ENCODE measurements at regions not wholly inside any gene's neighbourhood (a gene's known extent, or its start where the extent isn't known, plus 50 kb on each side); places are given as distances from the start of the nearest gene placed in this dataset.
"Not testable (repeated sequence)": the region's sequence is repeated elsewhere in the genome, so short reads cannot be mapped to it uniquely, and the experiment has no call there.

- DNase-seq (ENCODE audit: low spot score in 2 of 2) (no peak), FAIRE-seq (no peak)
These were observed 170.0 kb downstream of the ETAA1 start for GRCh38 chr2:67566958-67567635.

GRCh38 chr2:67567886-67568285 is 170.8 kb downstream of the ETAA1 start:
- DNase-seq (ENCODE audit: low spot score in 2 of 2) (no peak), FAIRE-seq (no peak)

- FAIRE-seq (no peak), DNase-seq (ENCODE audit: low spot score in 2 of 2) (no peak)
These were observed 173.5 kb downstream of the ETAA1 start for GRCh38 chr2:67570611-67571010.

- FAIRE-seq = no peak
- no peak for DNase-seq (ENCODE audit: low spot score in 2 of 2)
These were observed 174.9 kb downstream of the ETAA1 start for GRCh38 chr2:67571785-67572718.

GRCh38 chr2:67572721-67573435 is 175.7 kb downstream of the ETAA1 start:
- DNase-seq (ENCODE audit: low spot score in 2 of 2) (no peak), FAIRE-seq (no peak)

GRCh38 chr2:67574230-67574629 is 177.1 kb downstream of the ETAA1 start:
- DNase-seq (ENCODE audit: low spot score in 2 of 2) (no peak), FAIRE-seq (no peak)

- FAIRE-seq (no peak), DNase-seq (ENCODE audit: low spot score in 2 of 2) (no peak)
These were observed 179.1 kb downstream of the ETAA1 start for GRCh38 chr2:67576226-67576625.

- no peak for DNase-seq (ENCODE audit: low spot score in 2 of 2)
These were observed 179.9 kb downstream of the ETAA1 start for GRCh38 chr2:67576991-67577390.

GRCh38 chr2:67579216-67579615 is 182.1 kb downstream of the ETAA1 start:
- FAIRE-seq = no peak
- DNase-seq (ENCODE audit: low spot score in 2 of 2) = no peak

More at GRCh38 chr2:67576991-67577390, 179.9 kb downstream of the ETAA1 start:
- no peak for FAIRE-seq

GRCh38 chr2:67579806-67580205 is 182.7 kb downstream of the ETAA1 start:
- DNase-seq (ENCODE audit: low spot score in 2 of 2) = no peak
- FAIRE-seq = no peak

- no peak for DNase-seq (ENCODE audit: low spot score in 2 of 2)
- FAIRE-seq = no peak
These were observed 184.6 kb downstream of the ETAA1 start for GRCh38 chr2:67581751-67582150.

- DNase-seq (ENCODE audit: low spot score in 2 of 2) = no peak
- FAIRE-seq = no peak
These were observed 186.1 kb downstream of the ETAA1 start for GRCh38 chr2:67583185-67583584.

GRCh38 chr2:67585400-67585799 is 188.3 kb downstream of the ETAA1 start:
- FAIRE-seq (no peak), DNase-seq (ENCODE audit: low spot score in 2 of 2) (no peak)

GRCh38 chr2:67589121-67589520 is 192.0 kb downstream of the ETAA1 start:
- DNase-seq (ENCODE audit: low spot score in 2 of 2); FAIRE-seq: not testable (repeated sequence)

- DNase-seq (ENCODE audit: low spot score in 2 of 2); FAIRE-seq: not testable (repeated sequence)
These were observed 197.4 kb downstream of the ETAA1 start for GRCh38 chr2:67594522-67594921.

GRCh38 chr2:67596871-67597270 is 199.7 kb downstream of the ETAA1 start:
- DNase-seq (ENCODE audit: low spot score in 2 of 2) (no peak), FAIRE-seq (no peak)

- no peak for DNase-seq (ENCODE audit: low spot score in 2 of 2)
- no peak for FAIRE-seq
These were observed 202.4 kb downstream of the ETAA1 start for GRCh38 chr2:67599561-67599960.

- DNase-seq (ENCODE audit: low spot score in 2 of 2) (no peak), FAIRE-seq (no peak)
These were observed 203.2 kb downstream of the ETAA1 start for GRCh38 chr2:67600222-67600871.

GRCh38 chr2:67600946-67601345 is 203.8 kb downstream of the ETAA1 start:
- FAIRE-seq = no peak

GRCh38 chr2:67604360-67604759 is 207.2 kb downstream of the ETAA1 start:
- DNase-seq (ENCODE audit: low spot score in 2 of 2) (no peak), FAIRE-seq (no peak)

More at GRCh38 chr2:67600946-67601345, 203.8 kb downstream of the ETAA1 start:
- no peak for DNase-seq (ENCODE audit: low spot score in 2 of 2)

Measured in frontal cortex (tissue), 3 donors.